Peyer's patch (tissue), 4 donors: ENCODE measurements at regions not wholly inside any gene's neighbourhood (a gene's known extent, or its start where the extent isn't known, plus 50 kb on each side); places are given as distances from the start of the nearest gene placed in this dataset.
"Not testable (repeated sequence)": the region's sequence is repeated elsewhere in the genome, so short reads cannot be mapped to it uniquely, and the experiment has no call there.

ENCODE experiments used
- CTCF ChIP-seq, 6 experiments: fragments of 450-650 bp in 4 of 6; fragments of 200-600 bp in 2 of 6; sonication (generic) in 1 of 6; IDR thresholded peaks; one replicate each; pipeline ENCODE4 v1.5.1; 2017 to 2019; ENCODE audit warnings: antibody characterized with exemption in 6 of 6, mild to moderate bottlenecking in 3 of 6, moderate library complexity in 1 of 6
- POLR2A ChIP-seq, 2 donors: fragments of 450-650 bp; IDR thresholded peaks; one replicate each; pipeline ENCODE4 v1.5.1; 2017; ENCODE audit warnings: antibody characterized with exemption in 2 of 2, mild to moderate bottlenecking in 2 of 2, moderate library complexity in 2 of 2

- TF ChIP-seq CTCF, POLR2A (IDR thresholded peaks at IDR 0.05): not testable (repeated sequence)
Observed at GRCh38 chr7:6930081-6930635, 104.1 kb upstream of the CCZ1B start.
